ENCODE measurements at regions not wholly inside any gene's neighbourhood (a gene's known extent, or its start where the extent isn't known, plus 50 kb on each side); places are given as distances from the start of the nearest gene placed in this dataset.
"Not testable (repeated sequence)": the region's sequence is repeated elsewhere in the genome, so short reads cannot be mapped to it uniquely, and the experiment has no call there.

GRCh38 chr11:87780068-87780413, 395.2 kb downstream of the RAB38 start:
- TF ChIP-seq CTCF (IDR thresholded peaks at IDR 0.05; ENCODE audit: borderline replicate concordance, insufficient read depth, low read depth, low read length) = no peak
- H3K4me3 ChIP-seq (ENCODE audit: low read depth, low read length) = no peak overlapping the region

GRCh38 chr11:87779276-87780067, 395.8 kb downstream of the RAB38 start:
- TF ChIP-seq CTCF (IDR thresholded peaks at IDR 0.05; ENCODE audit: borderline replicate concordance, insufficient read depth, low read depth, low read length) = no peak
- no peak overlapping the region for H3K4me3 ChIP-seq (ENCODE audit: low read depth, low read length)

GRCh38 chr11:87778357-87778756, 396.9 kb downstream of the RAB38 start:
- no peak for TF ChIP-seq CTCF (IDR thresholded peaks at IDR 0.05; ENCODE audit: borderline replicate concordance, insufficient read depth, low read depth, low read length)
- H3K4me3 ChIP-seq (ENCODE audit: low read depth, low read length) = no peak overlapping the region

GRCh38 chr11:87775036-87775435, 400.2 kb downstream of the RAB38 start:
- H3K4me3 ChIP-seq (ENCODE audit: low read depth, low read length) = no peak overlapping the region
- no peak for TF ChIP-seq CTCF (IDR thresholded peaks at IDR 0.05; ENCODE audit: borderline replicate concordance, insufficient read depth, low read depth, low read length)

- no peak overlapping the region for H3K4me3 ChIP-seq (ENCODE audit: low read depth, low read length)
- TF ChIP-seq CTCF (IDR thresholded peaks at IDR 0.05; ENCODE audit: borderline replicate concordance, insufficient read depth, low read depth, low read length) = no peak
Measured at GRCh38 chr11:87769661-87770060, 405.6 kb downstream of the RAB38 start.

GRCh38 chr11:87767615-87768014, 407.6 kb downstream of the RAB38 start:
- no peak overlapping the region for H3K4me3 ChIP-seq (ENCODE audit: low read depth, low read length)
- TF ChIP-seq CTCF (IDR thresholded peaks at IDR 0.05; ENCODE audit: borderline replicate concordance, insufficient read depth, low read depth, low read length) = no peak

GRCh38 chr11:87764075-87764474, 411.2 kb downstream of the RAB38 start:
- not testable (repeated sequence) for H3K4me3 ChIP-seq (ENCODE audit: low read depth, low read length)

All from GM12875 (cell line).